Stomach (tissue), 4 donors: ENCODE measurements at regions not wholly inside any gene's neighbourhood (a gene's known extent, or its start where the extent isn't known, plus 50 kb on each side); places are given as distances from the start of the nearest gene placed in this dataset.

Experiments used
- CTCF ChIP-seq, 7 experiments: fragments of 450-650 bp in 4 of 7; fragments of 200-600 bp in 3 of 7; sonication (generic) in 3 of 7; IDR thresholded peaks; one replicate each; pipeline ENCODE4 v1.5.1; 2016 to 2019; ENCODE audit warnings: antibody characterized with exemption in 7 of 7, control low read depth in 2 of 7, mild to moderate bottlenecking in 1 of 7
- EP300 ChIP-seq: sonication (generic); formaldehyde crosslinking; IDR thresholded peaks from one replicate; pipeline ENCODE4 v1.6.1; 2017; ENCODE audit warnings: antibody characterized with exemption
- POLR2A ChIP-seq, 4 donors: fragments of 450-650 bp; IDR thresholded peaks; one replicate each; pipeline ENCODE4 v1.6.1; 2016; ENCODE audit warnings: antibody characterized with exemption in 4 of 4, control low read depth in 2 of 4, mild to moderate bottlenecking in 1 of 4, moderate library complexity in 1 of 4
- POLR2AphosphoS5 ChIP-seq, 3 donors: sonication (generic); formaldehyde crosslinking; IDR thresholded peaks; one replicate each; pipeline ENCODE4 v1.6.1; 2016; ENCODE audit warnings: antibody characterized with exemption in 3 of 3

- TF ChIP-seq CTCF (IDR thresholded peaks at IDR 0.05) (no peak), EP300 (no peak), POLR2A (IDR thresholded peaks at IDR 0.05) (no peak), POLR2AphosphoS5 (IDR thresholded peaks at IDR 0.05) (no peak)
These were observed 120.1 kb downstream of the ZFAND4 start for GRCh38 chr10:45552476-45552875.
